ENCODE measurements at regions not wholly inside any gene's neighbourhood (a gene's known extent, or its start where the extent isn't known, plus 50 kb on each side); places are given as distances from the start of the nearest gene placed in this dataset.

- DNase-seq, result no peak
Observed at GRCh38 chr1:78797108-78797781, 147.6 kb downstream of the IFI44 start.

GRCh38 chr1:78799926-78800325 lies 150.3 kb downstream of the IFI44 start:
- no peak for DNase-seq

GRCh38 chr1:78814176-78814575 lies 164.5 kb downstream of the IFI44 start:
- no peak for DNase-seq

GRCh38 chr1:78825561-78825960 lies 175.9 kb downstream of the IFI44 start:
- DNase-seq, result no peak

- DNase-seq, result no peak
Observed at GRCh38 chr1:78829644-78830043, 176.9 kb downstream of the ADGRL4 start.

- no peak for DNase-seq
Observed at GRCh38 chr1:78830321-78830720, 176.2 kb downstream of the ADGRL4 start.

- DNase-seq, result no peak
Observed at GRCh38 chr1:78831731-78832360, 174.7 kb downstream of the ADGRL4 start.

- peak; percentile 66 for DNase-seq
Observed at GRCh38 chr1:78833491-78833890, 173.0 kb downstream of the ADGRL4 start.

GRCh38 chr1:78834201-78834741 lies 172.3 kb downstream of the ADGRL4 start:
- no peak for DNase-seq

- no peak for DNase-seq
Observed at GRCh38 chr1:78836726-78837125, 169.8 kb downstream of the ADGRL4 start.

- no peak for DNase-seq
Observed at GRCh38 chr1:78839704-78840277, 166.7 kb downstream of the ADGRL4 start.

Data from renal pelvis (tissue), 1 donor.